H1 (cell line): ENCODE measurements at regions not wholly inside any gene's neighbourhood (a gene's known extent, or its start where the extent isn't known, plus 50 kb on each side); places are given as distances from the start of the nearest gene placed in this dataset.

ENCODE experiments used
- CTCF ChIA-PET: fragments of 300-600 bp; sonication (Branson Sonifier 250); formaldehyde crosslinking; loops from one replicate; lab custom pipeline; 2021; ENCODE audit not compliant: partially characterized antibody; lab: Charles Lee
- POLR2A ChIA-PET: fragments of 300-600 bp; sonication (Branson Sonifier 250); formaldehyde crosslinking; loops from one replicate; lab custom pipeline; 2021; ENCODE audit warnings: inconsistent platforms; ENCODE audit not compliant: partially characterized antibody; lab: Charles Lee
- DNase-seq, 2 experiments: peaks; one replicate each; pipeline versions ENCODE4 v3.0.0 to v3.0.0-alpha.2; 2010 to 2022; ENCODE audit warnings: low spot score in 2 of 2, low read depth in 1 of 2, mixed read lengths in 1 of 2
- FAIRE-seq: peaks from 2 replicates; lab custom pipeline; 2011; peaks lifted over from hg19 to GRCh38; lab: Jason Lieb, UNC
- H2AFZ ChIP-seq: 2 replicates; pipeline ENCODE4 v1.8.1; 2012; ENCODE audit warnings: low read length, inconsistent platforms
- H2AK5ac ChIP-seq: 2 replicates; pipeline ENCODE4 v1.6.1; 2013; ENCODE audit warnings: low read depth, low read length
- H2BK120ac ChIP-seq: replicated peaks from 2 replicates; pipeline ENCODE3; 2013; ENCODE audit warnings: low read depth, low read length, inconsistent platforms
- H2BK12ac ChIP-seq: 2 replicates; pipeline ENCODE4 v1.6.1; 2013; ENCODE audit warnings: low read depth, low read length
- H2BK15ac ChIP-seq: 2 replicates; pipeline ENCODE4 v1.6.1; 2013; ENCODE audit warnings: low read length
- H2BK20ac ChIP-seq: 2 replicates; pipeline ENCODE4 v1.6.1; 2013; ENCODE audit warnings: low read length
- H2BK5ac ChIP-seq: 2 replicates; pipeline ENCODE4 v1.6.1; 2013; ENCODE audit warnings: low read depth, low read length
- H3K14ac ChIP-seq: 2 replicates; pipeline ENCODE4 v1.6.1; 2013; ENCODE audit warnings: inconsistent platforms; ENCODE audit not compliant: insufficient read length
- H3K18ac ChIP-seq: 2 replicates; pipeline ENCODE4 v1.6.1; 2013; ENCODE audit warnings: low read length; ENCODE audit errors: extremely low read depth
- H3K23ac ChIP-seq: 2 replicates; pipeline ENCODE4 v1.6.1; 2013; ENCODE audit warnings: inconsistent platforms; ENCODE audit not compliant: insufficient read length
- H3K23me2 ChIP-seq: 2 replicates; pipeline ENCODE4 v1.6.1; 2013; ENCODE audit warnings: low read depth, low read length
- H3K27ac ChIP-seq: 2 replicates; pipeline ENCODE4 v1.6.1; 2011; ENCODE audit warnings: low read depth, low read length, inconsistent platforms
- H3K27me3 ChIP-seq, 4 experiments: replicated peaks in 1 of 4; 1 replicate in 1 of 4; 2 replicates in 3 of 4; pipeline versions ENCODE4 v1.6.1 to v1.8.1; 2011 to 2013; ENCODE audit warnings: low read length in 3 of 4, mild to moderate bottlenecking in 3 of 4, inconsistent platforms in 2 of 4, mixed read lengths in 2 of 4, moderate library complexity in 1 of 4; ENCODE audit not compliant: control insufficient read depth in 3 of 4, insufficient read depth in 3 of 4; ENCODE audit errors: extremely low read depth in 1 of 4
- H3K36me3 ChIP-seq, 4 experiments: 2 replicates each; pipeline versions ENCODE4 v1.6.1 to v1.8.1; 2011 to 2013; ENCODE audit warnings: mild to moderate bottlenecking in 4 of 4, low read length in 3 of 4, moderate library complexity in 2 of 4, control low read depth in 1 of 4, inconsistent platforms in 1 of 4; ENCODE audit not compliant: insufficient read depth in 4 of 4, control insufficient read depth in 2 of 4
- H3K4ac ChIP-seq: replicated peaks from 2 replicates; pipeline ENCODE3; 2013; ENCODE audit warnings: low read length, low read depth, mixed read lengths, inconsistent platforms; ENCODE audit not compliant: insufficient read length
- H3K4me1 ChIP-seq, 4 experiments: replicated peaks in 1 of 4; 1 replicate in 1 of 4; 2 replicates in 3 of 4; pipeline versions ENCODE4 v1.6.1 to v1.8.1; 2011 to 2013; ENCODE audit warnings: low read length in 3 of 4, inconsistent platforms in 2 of 4, mixed read lengths in 1 of 4; ENCODE audit not compliant: insufficient read depth in 4 of 4, control insufficient read depth in 3 of 4
- H3K4me2 ChIP-seq, 2 experiments: 2 replicates each; pipeline versions ENCODE4 v1.6.1 to v1.8.1; 2011 to 2013; ENCODE audit warnings: low read depth in 2 of 2, low read length in 2 of 2, control low read depth in 1 of 2, inconsistent platforms in 1 of 2, mild to moderate bottlenecking in 1 of 2; ENCODE audit not compliant: insufficient read depth in 1 of 2
- H3K4me3 ChIP-seq, 4 experiments: fragments of 200-600, 300-600 bp in 1 of 4; sonication (generic), shearing (Covaris generic), sonication (Bioruptor Twin) in 1 of 4; 2 replicates each; pipeline versions ENCODE4 v1.5.1 to v1.8.1; 2011 to 2016; ENCODE audit warnings: low read length in 4 of 4, low read depth in 3 of 4, control low read depth in 2 of 4, inconsistent platforms in 2 of 4, mild to moderate bottlenecking in 2 of 4, mixed read lengths in 1 of 4, moderate library complexity in 1 of 4; ENCODE audit not compliant: insufficient read depth in 2 of 4; ENCODE audit errors: extremely low read depth in 1 of 4
- H3K56ac ChIP-seq: replicated peaks from 2 replicates; pipeline ENCODE3; 2013; ENCODE audit warnings: low read depth, mild to moderate bottlenecking, mixed read lengths, low read length, inconsistent platforms; ENCODE audit not compliant: insufficient read length
- H3K79me1 ChIP-seq: 2 replicates; pipeline ENCODE4 v1.6.1; 2013; ENCODE audit warnings: low read depth, low read length, control low read depth
- H3K79me2 ChIP-seq, 2 experiments: 2 replicates each; pipeline versions ENCODE4 v1.6.1 to v1.8.1; 2012 to 2013; ENCODE audit warnings: low read length in 2 of 2, mild to moderate bottlenecking in 2 of 2, inconsistent platforms in 1 of 2; ENCODE audit not compliant: insufficient read depth in 2 of 2, control insufficient read depth in 1 of 2
- H3K9ac ChIP-seq, 4 experiments: replicated peaks in 1 of 4; 1 replicate in 1 of 4; 2 replicates in 3 of 4; pipeline versions ENCODE4 v1.6.1 to v1.8.1; 2011 to 2013; ENCODE audit warnings: low read depth in 3 of 4, low read length in 3 of 4, control low read depth in 2 of 4, mild to moderate bottlenecking in 2 of 4, moderate library complexity in 2 of 4, inconsistent platforms in 1 of 4; ENCODE audit errors: extremely low read depth in 1 of 4
- H3K9me3 ChIP-seq, 2 experiments: 2 replicates each; pipeline versions ENCODE4 v1.6.1 to v1.8.1; 2012 to 2013; ENCODE audit warnings: mild to moderate bottlenecking in 2 of 2, moderate library complexity in 2 of 2, control low read depth in 1 of 2, inconsistent platforms in 1 of 2, low read depth in 1 of 2, low read length in 1 of 2, mixed read lengths in 1 of 2; ENCODE audit not compliant: insufficient read depth in 2 of 2
- H4K20me1 ChIP-seq, 2 experiments: replicated peaks in 1 of 2; 2 replicates each; pipeline versions ENCODE3 to v1.8.1; 2011 to 2013; ENCODE audit warnings: inconsistent platforms in 2 of 2, low read length in 2 of 2, mild to moderate bottlenecking in 1 of 2; ENCODE audit not compliant: insufficient read depth in 2 of 2, control insufficient read depth in 1 of 2
- H4K5ac ChIP-seq: 2 replicates; pipeline ENCODE4 v1.6.1; 2013; ENCODE audit warnings: low read length, low read depth, mixed read lengths, inconsistent platforms; ENCODE audit not compliant: insufficient read length
- H4K8ac ChIP-seq: 2 replicates; pipeline ENCODE4 v1.8.0; 2013; ENCODE audit warnings: mild to moderate bottlenecking, moderate library complexity, low read length, inconsistent platforms; ENCODE audit not compliant: insufficient read depth; ENCODE audit errors: extremely low read depth
- H4K91ac ChIP-seq: replicated peaks from 2 replicates; pipeline ENCODE3; 2013; ENCODE audit warnings: low read length, mixed read lengths, inconsistent platforms; ENCODE audit not compliant: insufficient read length
- CBX8 ChIP-seq: fragments of 300-800, 300-1000 bp; sonication (generic); IDR thresholded peaks from 2 replicates; pipeline ENCODE4 v1.7.1; 2016; ENCODE audit warnings: low read depth, low read length, borderline replicate concordance
- E2F6 ChIP-seq: IDR thresholded peaks from 2 replicates; pipeline ENCODE4 v1.6.1; 2012; ENCODE audit warnings: inconsistent platforms
- EP300 ChIP-seq, 2 experiments: IDR thresholded peaks; 1 replicate in 1 of 2; 2 replicates in 1 of 2; pipeline ENCODE4 v1.6.1; 2011 to 2012; ENCODE audit warnings: low read depth in 2 of 2, low read length in 2 of 2, mild to moderate bottlenecking in 2 of 2, borderline replicate concordance in 1 of 2, inconsistent platforms in 1 of 2, moderate library complexity in 1 of 2
- GTF2F1 ChIP-seq: IDR thresholded peaks from 2 replicates; pipeline ENCODE4 v1.6.1; 2012; ENCODE audit warnings: low read depth, low read length, improper control_type of control experiment, borderline replicate concordance
- MAX ChIP-seq: IDR thresholded peaks from 2 replicates; pipeline ENCODE4 v1.6.1; 2012; ENCODE audit warnings: inconsistent platforms
- RAD21 ChIP-seq, 2 experiments: IDR thresholded peaks in 1 of 2; conservative IDR thresholded peaks in 1 of 2; 2 replicates each; pipeline ENCODE4 v1.6.1; 2011; ENCODE audit warnings: low read depth in 2 of 2, low read length in 2 of 2, improper control_type of control experiment in 1 of 2, inconsistent platforms in 1 of 2, mild to moderate bottlenecking in 1 of 2, moderate library complexity in 1 of 2
- SAP30 ChIP-seq: fragments of 300-600 bp; sonication (generic); IDR thresholded peaks from 2 replicates; pipeline ENCODE4 v1.7.1; 2012; ENCODE audit warnings: low read length, moderate library complexity, mild to moderate bottlenecking, inconsistent platforms; ENCODE audit not compliant: insufficient read depth, insufficient replicate concordance
- SIX5 ChIP-seq: IDR thresholded peaks from 2 replicates; pipeline ENCODE4 v1.6.1; 2011; ENCODE audit warnings: mild to moderate bottlenecking, low read depth, low read length
- SP2 ChIP-seq: IDR thresholded peaks from 2 replicates; pipeline ENCODE4 v1.6.1; 2012; ENCODE audit warnings: mild to moderate bottlenecking, low read length, inconsistent platforms
- TEAD4 ChIP-seq: IDR thresholded peaks from 2 replicates; pipeline ENCODE4 v1.6.1; 2012; ENCODE audit warnings: low read depth, low read length, inconsistent platforms, mixed read lengths
- WGBS, 2 experiments: shearing (Covaris generic) in 1 of 2; methylation state at CpG; one replicate each; pipeline versions ENCODE4 v1.1.6 to v1.1.7; 2013 to 2015; ENCODE audit warnings: low lambda C conversion rate in 2 of 2, mixed read lengths in 2 of 2, inconsistent platforms in 1 of 2, low coverage in 1 of 2, missing lambda C conversion rate in 1 of 2; ENCODE audit not compliant: insufficient replicate concordance in 2 of 2, insufficient coverage in 1 of 2, insufficient read length in 1 of 2; ENCODE audit errors: extremely low coverage in 1 of 2, missing lambda C conversion rate in 1 of 2; 5-methylcytosine and 5-hydroxymethylcytosine counted together

GRCh38 chr11:121696931-121697670, 244.3 kb upstream of the SORL1-AS1 start:
- H2BK12ac ChIP-seq = no peak overlapping the region
- no peaks in the 10 kb centered on the region for H3K27me3 ChIP-seq
- H3K79me1 ChIP-seq = no peaks in the 10 kb centered on the region
- ChIA-PET POLR2A (no interaction called here), CTCF (interaction anchor here (0.6 to 1.4 kb wide), 4 partner anchors 34 to 42 kb away, joined by 3 to 6 read pairs (median 3); no protein-coding TSS in a partner anchor)
- no peak overlapping the region for H4K5ac ChIP-seq
- no peak overlapping the region for H4K91ac ChIP-seq
- H2BK5ac ChIP-seq = no peak overlapping the region
- WGBS, 2 experiments = 88% methylated on average over 10 of the region's 10 CpGs; no CpG with 5 or more reads in 1 of the 2 experiments
- H4K8ac ChIP-seq = no peak overlapping the region
- no peak overlapping the region for H3K4me3 ChIP-seq
- FAIRE-seq = no peak
- no peaks in the 10 kb centered on the region for H3K9me3 ChIP-seq
- no peak overlapping the region for H3K27ac ChIP-seq
- H2AFZ ChIP-seq = no peak overlapping the region
- no peaks in the 10 kb centered on the region for H3K79me2 ChIP-seq
- no peak overlapping the region for H2AK5ac ChIP-seq
- no peaks in the 10 kb centered on the region for H3K23me2 ChIP-seq
- H3K4me1 ChIP-seq = peaks cover 0 to 8% (median 2%) of the 10 kb centered on the region in 4 experiments; a peak in 2 of 7 replicates
- H3K56ac ChIP-seq = no peak overlapping the region
- no peaks in the 10 kb centered on the region for H3K36me3 ChIP-seq
- no peak overlapping the region for H3K14ac ChIP-seq
- H2BK15ac ChIP-seq = no peak overlapping the region
- no peak overlapping the region for H3K18ac ChIP-seq
- TF ChIP-seq E2F6 (no peak), TEAD4 (no peak), SIX5 (no peak), EP300 (IDR thresholded peaks at IDR 0.05; ENCODE audit: borderline replicate concordance in 1 of 2, low read depth in 2 of 2, low read length in 2 of 2) (no peak), SP2 (no peak), RAD21 (IDR thresholded peaks at IDR 0.05 in 1 of 2, conservative IDR thresholded peaks at IDR 0.05 in 1 of 2; ENCODE audit: low read depth in 2 of 2, low read length in 2 of 2) (no peak), SAP30 (no peak), MAX (no peak), GTF2F1 (no peak), CBX8 (no peak)
- no peak overlapping the region for H3K4me2 ChIP-seq
- H4K20me1 ChIP-seq = no peaks in the 10 kb centered on the region
- DNase-seq = no peak
- H3K9ac ChIP-seq = no peak overlapping the region
- no peak overlapping the region for H3K23ac ChIP-seq
- no peak overlapping the region for H2BK120ac ChIP-seq
- no peak overlapping the region for H2BK20ac ChIP-seq
- H3K4ac ChIP-seq = no peak overlapping the region
